OCI-LY1 (cell line): ENCODE measurements at regions not wholly inside any gene's neighbourhood (a gene's known extent, or its start where the extent isn't known, plus 50 kb on each side); places are given as distances from the start of the nearest gene placed in this dataset.

ENCODE experiments used
- H2AFZ ChIP-seq: fragments of 200-600 bp; sonication (generic), shearing (Covaris generic); 2 replicates; pipeline ENCODE4 v1.6.0; 2014; ENCODE audit warnings: antibody characterized with exemption, mild to moderate bottlenecking, low read length
- H3F3A ChIP-seq: fragments of 200-600 bp; sonication (generic), shearing (Covaris generic); 2 replicates; pipeline ENCODE4 v1.6.0; 2014; ENCODE audit warnings: mild to moderate bottlenecking, antibody characterized with exemption, low read length, moderate library complexity; ENCODE audit not compliant: insufficient read depth
- H3K27ac ChIP-seq: fragments of 200-600 bp; sonication (generic); 2 replicates; pipeline ENCODE4 v1.5.1; 2014; ENCODE audit warnings: low read length, mixed run types, mild to moderate bottlenecking, low read depth; ENCODE audit not compliant: poor library complexity, severe bottlenecking
- H3K27me3 ChIP-seq: fragments of 200-600 bp; sonication (generic); 2 replicates; pipeline ENCODE4 v1.6.0; 2014; ENCODE audit warnings: antibody characterized with exemption, mild to moderate bottlenecking, low read length, moderate library complexity; ENCODE audit not compliant: insufficient read depth
- H3K36me3 ChIP-seq: fragments of 200-600 bp; sonication (generic); 2 replicates; pipeline ENCODE4 v1.6.1; 2014; ENCODE audit warnings: mild to moderate bottlenecking, antibody characterized with exemption, low read length, moderate library complexity, mixed read lengths; ENCODE audit not compliant: insufficient read depth
- H3K4me1 ChIP-seq: fragments of 200-600 bp; sonication (generic); 2 replicates; pipeline ENCODE4 v1.5.1; 2014; ENCODE audit warnings: mild to moderate bottlenecking, low read length, moderate library complexity; ENCODE audit not compliant: insufficient read depth, severe bottlenecking
- H3K4me2 ChIP-seq: fragments of 200-600 bp; sonication (generic), shearing (Covaris generic); 2 replicates; pipeline ENCODE4 v1.6.1; 2014; ENCODE audit warnings: low read length
- H3K4me3 ChIP-seq: fragments of 200-600 bp; sonication (generic); 2 replicates; pipeline ENCODE4 v1.5.1; 2014; ENCODE audit warnings: low read length, low read depth, mild to moderate bottlenecking, mixed read lengths; ENCODE audit not compliant: poor library complexity, severe bottlenecking
- H3K79me2 ChIP-seq: fragments of 200-600 bp; shearing (Covaris generic); 2 replicates; pipeline ENCODE4 v1.6.1; 2016; ENCODE audit warnings: mixed run types, low read length, mixed read lengths; ENCODE audit not compliant: insufficient read depth
- H3K9ac ChIP-seq: fragments of 200-600 bp; sonication (generic), shearing (Covaris generic); 2 replicates; pipeline ENCODE4 v1.6.1; 2014; ENCODE audit warnings: mild to moderate bottlenecking, low read length, mixed read lengths
- H3K9me2 ChIP-seq: fragments of 200-600 bp; sonication (generic), shearing (Covaris generic); 2 replicates; pipeline ENCODE4 v1.6.1; 2014; ENCODE audit warnings: low read depth, mild to moderate bottlenecking, low read length, mixed read lengths
- H3K9me3 ChIP-seq: fragments of 200-600 bp; shearing (Covaris generic); 2 replicates; pipeline ENCODE4 v1.6.1; 2014; ENCODE audit warnings: low read length, mixed read lengths
- H4K20me1 ChIP-seq: fragments of 200-600 bp; sonication (generic), shearing (Covaris generic); 2 replicates; pipeline ENCODE4 v1.6.0; 2016; ENCODE audit warnings: mild to moderate bottlenecking, low read length; ENCODE audit not compliant: insufficient read depth
- CTCF ChIP-seq: fragments of 200-600 bp; sonication (generic), shearing (Covaris generic); IDR thresholded peaks from 2 replicates; pipeline ENCODE4 v1.5.1; 2017; ENCODE audit warnings: mild to moderate bottlenecking, antibody characterized with exemption, low read length, moderate library complexity, mixed read lengths
- EZH2 ChIP-seq: fragments of 200-600 bp; sonication (generic), shearing (Covaris generic); IDR thresholded peaks from 2 replicates; pipeline ENCODE4 v1.8.0; 2017; ENCODE audit warnings: borderline replicate concordance, mixed run types, mild to moderate bottlenecking, antibody characterized with exemption, low read length, moderate library complexity, mixed read lengths

- Histone ChIP-seq H3K4me2 (no peak overlapping the region), H3K4me3 (no peak overlapping the region), H3F3A (no peaks in the 10 kb centered on the region), H3K9me2 (no peaks in the 10 kb centered on the region), H3K79me2 (no peaks in the 10 kb centered on the region), H2AFZ (no peak overlapping the region), H3K9ac (no peak overlapping the region), H3K36me3 (no peaks in the 10 kb centered on the region), H3K27me3 (no peaks in the 10 kb centered on the region), H3K4me1 (no peaks in the 10 kb centered on the region), H3K9me3 (no peaks in the 10 kb centered on the region), H4K20me1 (no peaks in the 10 kb centered on the region), H3K27ac (no peak overlapping the region)
- TF ChIP-seq EZH2 (no peak), CTCF (no peak)
Observed at GRCh38 chr17:72338304-72338703, 217.5 kb downstream of the SOX9 start.

- no peaks in the 10 kb centered on the region for H3K9me2 ChIP-seq
Observed at GRCh38 chr17:72338847-72339790, 218.3 kb downstream of the SOX9 start.

GRCh38 chr17:72340836-72341235 is 220.0 kb downstream of the SOX9 start:
- H3K9ac ChIP-seq = no peak overlapping the region
- H3K4me3 ChIP-seq = no peak overlapping the region
- TF ChIP-seq CTCF = no peak
- no peak for TF ChIP-seq EZH2
- H3K27me3 ChIP-seq = no peaks in the 10 kb centered on the region
- no peak overlapping the region for H2AFZ ChIP-seq
- no peaks in the 10 kb centered on the region for H3K36me3 ChIP-seq
- H3K4me2 ChIP-seq = no peak overlapping the region
- H3K9me3 ChIP-seq = no peaks in the 10 kb centered on the region
- H4K20me1 ChIP-seq = no peaks in the 10 kb centered on the region
- H3K27ac ChIP-seq = no peak overlapping the region
- H3K4me1 ChIP-seq = no peaks in the 10 kb centered on the region
- H3F3A ChIP-seq = no peaks in the 10 kb centered on the region
- H3K9me2 ChIP-seq = no peaks in the 10 kb centered on the region
- no peaks in the 10 kb centered on the region for H3K79me2 ChIP-seq

More at GRCh38 chr17:72338847-72339790, 218.3 kb downstream of the SOX9 start:
- Histone ChIP-seq H4K20me1 (no peaks in the 10 kb centered on the region), H2AFZ (no peak overlapping the region), H3F3A (no peaks in the 10 kb centered on the region), H3K79me2 (no peaks in the 10 kb centered on the region), H3K36me3 (no peaks in the 10 kb centered on the region), H3K4me1 (no peaks in the 10 kb centered on the region), H3K9ac (no peak overlapping the region), H3K9me3 (no peaks in the 10 kb centered on the region), H3K27me3 (no peaks in the 10 kb centered on the region), H3K4me2 (no peak overlapping the region), H3K27ac (no peak overlapping the region), H3K4me3 (no peak overlapping the region)
- TF ChIP-seq CTCF = no peak
- TF ChIP-seq EZH2 = no peak
